ENCODE measurements at regions not wholly inside any gene's neighbourhood (a gene's known extent, or its start where the extent isn't known, plus 50 kb on each side); places are given as distances from the start of the nearest gene placed in this dataset.
"Not testable (repeated sequence)": the region's sequence is repeated elsewhere in the genome, so short reads cannot be mapped to it uniquely, and the experiment has no call there.

GRCh38 chr1:83383107-83383506 is 615.8 kb downstream of the TTLL7 start:
- not testable (repeated sequence) for TF ChIP-seq POLR2AphosphoS5 (IDR thresholded peaks at IDR 0.05; ENCODE audit: borderline replicate concordance, low read depth, low read length); EZH2 (IDR thresholded peaks at IDR 0.05); FOXP2 (optimal IDR thresholded peaks at IDR 0.05; ENCODE audit: control extremely low read depth, extremely low read length, insufficient read depth)

Measured in SK-N-MC (cell line).